Hypothalamus (tissue), 51 donors: ENCODE measurements at regions not wholly inside any gene's neighbourhood (a gene's known extent, or its start where the extent isn't known, plus 50 kb on each side); places are given as distances from the start of the nearest gene placed in this dataset.
"Not testable (repeated sequence)": the region's sequence is repeated elsewhere in the genome, so short reads cannot be mapped to it uniquely, and the experiment has no call there.

Source experiments
- DNase-seq, 51 donors: peaks; one replicate each; lab custom pipeline; 2025; lab: John Stamatoyannopoulos, UW

DNA sequence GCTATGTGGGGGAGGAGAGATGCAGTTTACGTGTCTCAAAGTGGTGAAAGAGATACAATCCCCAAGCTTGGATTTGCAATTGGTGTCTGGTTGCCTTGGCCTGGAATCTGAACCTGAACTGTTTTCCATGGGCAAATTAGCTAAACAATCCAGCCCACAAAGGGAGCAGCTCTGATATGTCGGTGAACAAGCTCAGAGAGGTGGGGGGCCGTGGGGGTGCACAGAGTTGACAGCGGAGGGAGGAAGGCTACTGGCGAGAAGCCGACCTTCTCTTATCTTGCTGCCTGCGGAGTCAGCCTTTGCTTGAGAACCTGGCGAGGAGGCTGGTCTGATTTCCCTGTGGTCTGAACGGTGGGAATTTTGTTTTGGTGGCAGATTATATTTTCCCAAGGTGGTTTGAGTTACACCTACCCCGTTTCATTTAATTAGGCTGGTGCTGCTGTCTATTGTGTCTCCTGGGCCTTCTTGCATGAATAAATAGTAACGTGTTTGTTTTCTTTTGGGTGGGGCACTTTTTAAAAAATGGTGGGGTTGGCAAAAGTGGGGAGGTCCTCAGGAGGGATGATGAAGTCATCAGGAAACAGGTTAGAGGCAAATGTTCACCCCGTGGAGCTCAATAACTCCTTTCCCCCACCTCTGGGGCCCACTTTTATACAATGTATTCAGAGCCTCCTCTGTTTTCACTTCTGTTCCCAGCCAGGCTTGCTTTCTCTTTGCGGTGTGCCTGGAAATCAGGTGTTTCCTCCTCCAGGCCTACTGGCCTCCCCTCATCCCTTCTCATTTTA, 80.9 kb upstream of the IGFBP5 start:
- no peak for DNase-seq

DNA sequence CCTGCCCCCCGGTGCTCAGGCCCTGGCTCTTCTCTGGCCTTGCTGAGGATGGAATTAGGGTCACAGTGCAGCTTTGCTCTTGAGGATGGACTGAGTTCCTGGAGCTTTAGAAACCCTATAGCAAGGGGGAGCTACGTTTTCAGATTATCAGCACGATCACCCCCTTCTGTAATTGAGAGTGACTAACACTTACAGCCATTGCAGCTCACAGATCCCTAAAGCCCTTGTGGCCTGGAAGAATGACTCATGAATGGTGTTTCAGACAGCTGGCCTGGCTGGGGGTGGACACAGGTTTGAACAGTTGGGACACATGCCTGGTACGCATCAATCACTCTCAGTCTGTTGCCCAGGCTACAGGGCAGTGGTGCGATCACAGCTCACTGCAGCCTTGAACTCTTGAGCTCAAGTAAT, 79.7 kb upstream of the IGFBP5 start:
- DNase-seq = no peak

DNA sequence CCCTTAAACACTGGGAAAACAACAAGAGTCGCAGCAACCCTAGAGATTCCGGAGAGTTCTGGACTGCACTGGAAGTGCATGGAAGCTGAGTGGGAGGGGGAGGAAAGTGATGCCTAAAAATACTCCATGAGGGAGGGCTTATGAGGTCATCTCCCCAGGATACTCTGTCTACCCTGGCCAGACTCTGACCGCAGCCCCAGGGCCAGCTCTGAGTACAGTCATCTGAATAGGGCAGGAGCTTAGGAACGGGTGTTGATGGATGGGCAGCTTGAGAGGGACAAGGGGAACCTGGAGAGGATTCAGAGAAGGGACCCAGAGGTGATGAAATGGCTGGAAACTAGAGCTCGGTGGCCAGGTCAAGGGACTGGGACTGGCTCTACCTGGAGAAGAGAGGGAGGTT, 79.3 kb upstream of the IGFBP5 start:
- DNase-seq = no peak

DNA sequence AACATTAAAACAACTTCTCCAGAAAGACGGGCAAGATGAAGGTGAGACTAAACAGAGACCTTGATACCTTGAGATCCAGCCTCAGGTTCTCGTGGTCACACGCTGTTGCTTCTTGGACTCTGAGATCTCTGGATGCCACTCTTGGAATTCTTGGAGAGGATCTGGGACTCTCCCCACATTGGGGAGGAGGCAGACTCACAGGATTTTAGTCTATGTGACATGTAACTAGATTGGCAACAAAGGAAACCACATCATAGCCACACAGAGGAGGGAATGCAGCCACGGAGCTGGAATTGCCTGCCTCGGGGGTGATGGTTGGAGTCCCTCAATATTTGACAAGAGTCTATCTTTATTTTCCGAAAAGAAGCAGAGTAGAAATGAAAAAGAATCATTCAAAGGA, 78.8 kb upstream of the IGFBP5 start:
- DNase-seq = no peak

DNA sequence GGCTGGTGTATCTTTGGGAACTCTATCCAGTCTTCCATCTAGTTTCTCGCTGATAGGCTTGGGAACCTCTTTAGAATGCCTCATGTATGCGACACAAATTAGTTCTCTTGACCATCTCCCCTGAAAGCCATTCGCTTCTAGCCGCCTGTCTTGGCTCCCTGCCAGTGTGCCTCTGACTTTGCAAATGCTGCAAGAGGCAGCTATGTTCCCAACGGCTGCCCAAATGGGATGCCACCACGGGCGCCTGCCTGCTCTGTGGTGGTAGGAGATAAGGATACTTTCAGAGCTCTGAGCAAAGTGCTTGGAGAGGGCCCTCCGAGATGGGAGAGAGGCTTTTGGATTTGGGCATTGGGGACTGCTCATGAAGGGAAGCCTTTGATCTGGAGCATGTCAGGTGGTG, 77.7 kb upstream of the IGFBP5 start:
- peak in 2 of 51 donors; percentile 4 to 14 for DNase-seq

DNA sequence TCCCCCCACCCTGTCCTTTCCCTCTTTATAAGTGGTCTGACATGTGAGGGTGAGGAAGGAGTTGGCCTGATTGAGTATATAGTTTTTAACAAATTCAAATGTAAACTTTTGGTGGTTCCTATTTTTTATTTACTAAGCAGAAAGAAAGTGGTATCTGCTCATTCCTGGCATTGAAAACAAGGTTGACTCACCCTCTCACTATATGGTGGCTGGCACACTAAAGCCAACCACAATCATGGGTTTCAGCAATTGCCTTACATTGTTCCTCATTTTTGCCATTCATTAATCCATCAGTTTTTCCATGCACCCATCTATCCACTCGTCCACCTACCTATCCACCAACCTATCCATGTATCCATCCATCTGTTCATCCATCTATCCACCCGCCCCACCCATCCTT, 75.4 kb upstream of the IGFBP5 start:
- DNase-seq = no peak

DNA sequence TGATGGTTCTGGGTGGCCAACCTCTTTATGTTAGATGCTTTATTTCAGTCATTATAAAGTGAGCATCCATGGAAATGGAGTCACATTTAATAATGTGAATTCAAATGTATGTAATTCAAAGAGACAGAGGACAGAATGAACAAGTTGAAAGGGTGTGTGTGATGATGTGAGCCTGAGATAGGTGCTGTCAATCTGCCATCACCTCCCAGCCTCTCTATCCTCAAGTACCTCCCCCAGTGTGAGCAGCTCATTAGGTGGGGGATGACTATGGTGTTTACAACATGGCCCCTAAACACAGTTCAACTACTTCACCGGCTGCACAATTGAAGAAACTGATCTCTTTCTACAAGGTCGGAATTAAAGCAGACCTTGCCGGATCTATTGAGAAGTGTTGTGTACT, 74.7 kb upstream of the IGFBP5 start:
- DNase-seq = no peak

DNA sequence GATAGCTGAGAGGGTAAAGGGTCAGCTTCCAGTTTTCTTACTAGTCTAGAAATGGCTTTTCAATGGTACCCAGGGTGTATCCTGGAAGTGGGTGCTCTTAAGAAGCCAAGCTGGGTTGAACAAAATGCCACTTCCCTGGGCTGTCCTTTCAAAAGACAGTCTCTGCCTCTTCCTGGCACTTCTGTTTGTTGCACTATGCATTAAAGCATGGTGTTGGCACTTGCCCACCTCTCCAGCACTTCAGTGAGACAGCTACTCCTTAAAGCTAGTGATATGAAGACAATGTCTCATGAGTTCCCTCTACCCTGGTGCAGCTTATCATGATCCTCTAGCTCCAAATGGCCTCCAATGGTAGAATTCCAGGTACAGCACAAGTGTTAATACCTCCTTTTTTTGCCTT, 74.3 kb upstream of the IGFBP5 start:
- DNase-seq = no peak

DNA sequence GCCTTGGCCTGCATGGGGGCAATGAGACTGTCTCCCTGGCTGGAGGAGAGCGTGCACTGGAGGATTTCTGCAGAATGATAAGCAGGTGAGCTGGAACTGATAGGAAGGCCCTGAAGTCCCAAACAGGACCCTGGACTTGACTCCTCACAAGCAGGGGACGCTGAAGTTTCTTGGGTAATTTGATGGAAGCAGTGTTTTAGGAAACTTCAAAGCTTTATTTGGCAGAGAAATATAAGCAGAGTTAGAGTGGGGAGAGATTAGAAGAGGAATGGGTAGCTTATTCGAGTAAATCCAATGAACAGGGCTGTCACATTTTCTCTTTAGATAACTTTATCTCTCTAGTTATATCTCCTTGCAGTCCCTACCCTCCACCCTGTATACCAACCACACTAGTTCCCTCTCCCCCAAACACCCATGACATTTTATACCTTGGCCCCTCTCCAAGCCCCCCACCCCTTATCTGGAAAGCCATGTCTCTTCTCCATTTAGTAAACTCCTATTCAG, 73.6 kb upstream of the IGFBP5 start:
- no peak for DNase-seq

DNA sequence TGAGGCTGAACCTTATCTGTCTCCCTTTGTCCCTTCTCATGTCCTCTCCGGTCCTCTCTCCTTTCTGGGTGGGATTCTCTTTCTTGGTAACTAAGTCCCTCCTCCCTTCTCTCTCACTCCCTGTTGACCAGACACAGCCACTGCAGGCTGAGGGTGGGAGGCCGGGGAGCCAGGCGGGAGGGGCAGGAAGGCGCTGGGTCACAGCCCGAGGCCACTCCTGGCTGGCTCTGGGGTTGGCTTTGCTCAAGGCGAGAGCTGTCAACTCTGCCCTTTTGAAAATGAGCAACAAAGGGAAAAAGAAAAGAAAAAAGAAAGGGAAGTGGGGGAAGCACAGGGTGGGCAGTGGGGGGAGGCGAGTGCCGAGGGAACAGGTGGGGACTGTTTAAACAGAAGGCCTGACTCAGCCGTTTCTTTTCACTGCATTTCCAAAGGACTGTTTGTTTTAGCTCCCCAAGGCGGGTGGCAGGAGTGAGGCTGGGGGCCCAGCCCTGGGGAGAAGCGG, 70.5 kb upstream of the IGFBP5 start:
- DNase-seq = no peak

DNA sequence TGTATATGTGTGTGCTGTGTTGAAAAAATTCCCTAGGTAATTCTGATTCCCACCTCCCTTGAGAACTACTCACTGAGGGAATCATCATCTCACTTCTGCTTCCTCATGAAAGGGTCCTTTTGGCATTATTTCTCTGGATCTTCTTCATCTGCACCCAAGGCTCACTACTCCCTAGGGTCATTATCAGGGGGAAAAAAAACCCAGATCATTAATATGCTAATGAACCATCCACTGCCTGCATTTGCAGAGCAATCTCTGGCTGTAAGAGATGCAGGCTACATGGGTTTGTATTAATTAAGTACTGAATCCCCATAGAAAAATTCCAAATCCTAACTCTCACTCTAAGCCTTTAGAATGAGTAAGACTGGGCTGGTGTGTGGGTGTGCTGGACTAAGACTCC, 68.0 kb upstream of the IGFBP5 start:
- DNase-seq = no peak

DNA sequence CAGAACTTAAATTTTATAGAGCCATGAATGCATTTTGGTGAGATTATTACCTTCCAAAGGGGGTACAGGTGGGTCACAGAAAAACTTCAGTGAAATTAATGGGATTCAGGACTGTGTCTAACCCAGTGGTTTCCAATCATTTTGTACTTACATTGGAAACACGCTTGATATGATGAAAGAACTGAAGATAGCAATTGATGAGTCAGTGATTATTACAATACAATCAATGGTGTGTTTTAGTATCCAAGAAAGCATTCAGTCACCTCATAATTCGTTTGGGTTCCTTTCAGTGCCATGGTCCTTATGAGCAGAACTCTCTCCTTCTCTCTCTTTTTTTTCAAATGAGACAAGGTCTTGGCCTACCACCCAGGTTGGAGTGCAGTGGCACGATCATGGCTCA, 66.5 kb upstream of the IGFBP5 start:
- DNase-seq = no peak

DNA sequence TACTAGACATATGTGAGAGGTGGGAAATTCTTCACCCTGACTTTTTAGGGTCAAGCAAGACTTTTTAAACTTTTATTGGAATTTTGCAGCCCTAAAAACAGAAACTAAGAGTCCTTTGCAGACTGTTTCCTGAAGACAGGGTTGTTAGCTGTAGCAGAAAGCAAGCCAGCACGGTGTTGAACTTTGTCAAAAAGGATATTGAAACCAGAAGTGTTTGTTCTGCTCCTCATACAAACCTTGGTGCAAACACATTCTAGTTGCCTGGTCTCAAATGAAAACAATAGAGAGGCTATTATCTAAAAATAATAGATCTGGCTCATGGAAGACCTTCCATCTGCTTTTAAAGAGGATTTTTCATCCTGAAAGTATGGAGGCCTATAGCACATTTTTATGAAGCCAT, 65.8 kb upstream of the IGFBP5 start:
- no peak for DNase-seq

DNA sequence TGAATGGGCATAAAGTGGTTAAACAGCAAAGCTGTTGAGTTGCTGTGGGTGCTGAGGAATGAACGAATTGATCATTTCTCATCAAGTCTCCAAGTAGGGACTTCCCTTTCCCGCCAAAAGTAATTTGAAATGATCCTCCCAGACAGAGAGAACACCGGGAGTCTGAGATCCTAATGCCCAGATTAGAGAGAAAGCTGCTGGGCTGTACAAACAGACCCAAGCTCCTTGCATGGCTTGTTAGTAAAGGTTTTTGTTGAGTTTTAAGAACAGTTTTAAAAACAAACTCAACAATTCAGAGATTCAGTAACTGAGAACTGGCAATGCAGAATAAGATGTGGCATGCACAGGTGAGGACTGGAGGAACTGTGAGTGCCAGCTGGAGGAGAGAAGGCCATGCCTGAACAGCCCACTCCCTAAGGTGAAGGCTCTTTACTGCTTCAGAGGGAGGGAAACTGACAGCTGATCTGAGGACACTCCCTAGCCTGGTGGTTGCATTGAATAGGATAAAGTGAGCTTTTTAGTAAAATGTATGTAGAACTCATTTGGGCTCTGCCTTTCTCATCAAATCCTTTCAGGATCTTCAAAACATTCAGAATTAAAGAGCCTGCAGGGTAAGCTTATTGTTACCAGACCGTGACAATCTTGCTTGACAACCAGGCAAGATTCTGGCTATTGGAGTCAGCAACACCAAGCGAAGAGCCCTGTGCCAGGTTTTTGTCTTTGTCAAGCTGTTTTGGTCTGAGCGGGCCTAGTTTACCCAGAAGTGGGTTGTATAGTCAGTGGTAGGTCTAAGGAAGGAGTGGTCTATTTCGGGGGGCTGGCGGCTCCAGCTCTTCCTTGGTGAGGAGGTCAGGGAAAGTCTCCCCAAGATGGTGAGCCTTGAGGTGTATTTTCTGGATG, 63.2 kb upstream of the IGFBP5 start:
- DNase-seq = no peak

DNA sequence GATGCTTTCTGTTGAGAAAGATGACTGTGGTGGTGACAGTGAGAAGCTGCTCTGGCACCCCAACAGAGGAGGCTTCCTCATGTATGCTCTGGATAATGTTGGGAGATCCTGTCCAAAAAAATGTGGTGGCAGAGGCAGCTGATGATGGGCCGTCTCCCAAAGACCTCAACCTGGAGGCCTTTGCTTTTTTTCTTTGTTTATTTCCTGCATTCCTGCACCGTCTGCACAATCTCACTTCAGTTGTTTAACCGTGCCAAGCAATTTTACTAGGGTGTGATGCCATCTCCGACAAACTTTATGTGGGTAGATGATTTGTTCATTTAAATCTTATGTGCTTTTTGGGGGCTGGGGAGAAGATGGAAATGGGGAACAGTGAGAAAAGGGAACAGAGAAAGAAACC, 62.2 kb upstream of the IGFBP5 start:
- DNase-seq = no peak

DNA sequence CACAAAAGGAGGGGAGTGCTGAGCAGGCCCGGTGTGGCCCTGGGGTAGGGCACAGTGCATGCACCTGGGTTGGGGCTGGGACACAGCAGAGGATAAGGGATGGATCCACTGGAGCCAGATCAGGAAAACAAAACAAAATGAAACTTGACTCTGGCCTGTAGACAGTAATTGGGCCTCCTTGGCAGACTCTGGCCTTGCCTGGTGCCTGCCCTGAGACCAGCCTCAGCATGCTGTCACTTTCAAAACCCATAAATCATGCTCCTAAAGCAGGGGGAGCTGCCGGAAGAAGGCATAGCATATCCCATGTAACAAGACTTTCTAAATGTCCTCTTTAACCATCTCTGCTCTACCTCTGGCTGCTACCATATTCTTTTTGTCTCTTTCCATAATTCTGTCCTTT, 61.1 kb upstream of the IGFBP5 start:
- DNase-seq = no peak

DNA sequence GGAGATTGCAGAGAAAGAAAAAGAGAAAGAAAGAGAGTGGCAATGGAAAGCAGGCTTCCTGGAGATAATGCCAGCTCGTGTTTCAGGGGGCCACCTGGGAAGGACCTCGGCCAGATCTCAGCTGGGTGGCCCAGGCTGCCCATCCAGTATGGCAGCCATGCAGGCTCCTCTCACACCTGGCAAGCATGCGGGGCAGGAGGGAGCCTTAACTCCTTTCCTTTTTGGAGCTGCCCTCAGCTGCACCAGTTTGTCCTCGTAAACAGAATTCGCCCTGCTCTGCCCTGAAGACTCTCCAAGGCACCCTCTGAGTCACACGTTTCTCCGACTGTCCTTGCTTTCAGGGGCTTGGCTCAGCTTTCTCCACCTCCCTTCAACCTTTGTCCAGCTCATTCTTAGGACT, 59.5 kb upstream of the IGFBP5 start:
- DNase-seq = no peak

DNA sequence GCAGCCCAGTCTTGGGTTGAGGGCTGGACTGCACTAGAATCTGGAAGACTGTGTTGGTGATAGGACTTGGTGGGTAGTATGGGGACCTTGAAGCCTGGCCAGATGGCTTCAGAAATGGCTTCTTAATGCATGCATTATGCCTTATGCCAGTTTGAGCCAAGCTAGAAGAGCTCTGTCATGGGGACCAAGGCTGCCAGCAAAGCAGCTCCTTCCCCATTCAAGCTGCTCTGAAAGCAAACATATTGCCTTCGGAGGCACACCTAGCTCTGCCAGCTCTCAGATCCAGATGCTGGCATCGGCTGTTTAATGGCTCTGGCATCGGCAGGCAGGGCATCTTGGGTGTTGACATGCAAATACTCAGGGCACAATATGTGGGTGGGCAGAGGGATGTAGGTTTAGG, 59.0 kb upstream of the IGFBP5 start:
- no peak for DNase-seq

DNA sequence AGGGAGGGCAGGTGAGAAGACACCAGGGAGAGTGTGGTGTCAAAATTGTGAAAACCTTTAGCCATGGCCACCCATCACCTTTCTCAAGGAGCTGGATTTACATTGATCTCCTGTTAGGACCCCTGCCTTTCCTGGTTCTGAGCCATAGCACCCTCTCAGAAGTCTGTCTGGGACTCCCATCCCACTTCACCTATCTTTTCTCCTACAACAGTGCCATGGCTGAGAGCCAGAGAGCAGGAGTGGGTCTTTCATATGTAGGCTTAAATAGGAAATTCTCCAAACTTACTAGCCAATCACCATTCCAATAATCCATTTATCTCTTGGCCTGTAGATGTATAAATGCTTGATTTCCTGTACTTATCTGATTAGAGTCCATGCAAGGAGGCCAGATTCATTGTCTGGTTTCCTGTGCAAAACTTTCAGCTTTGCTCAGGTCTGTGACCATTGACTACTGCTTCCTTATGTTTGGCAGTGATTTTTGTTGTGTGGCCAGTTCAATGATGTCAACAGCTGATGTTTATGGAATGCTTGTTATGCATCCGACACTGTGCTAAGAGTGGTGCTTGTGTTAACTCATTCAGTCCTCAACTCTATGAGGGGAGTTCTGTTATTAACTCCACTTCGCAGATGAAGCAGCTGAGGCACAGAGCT, 57.6 kb upstream of the IGFBP5 start:
- DNase-seq = no peak

DNA sequence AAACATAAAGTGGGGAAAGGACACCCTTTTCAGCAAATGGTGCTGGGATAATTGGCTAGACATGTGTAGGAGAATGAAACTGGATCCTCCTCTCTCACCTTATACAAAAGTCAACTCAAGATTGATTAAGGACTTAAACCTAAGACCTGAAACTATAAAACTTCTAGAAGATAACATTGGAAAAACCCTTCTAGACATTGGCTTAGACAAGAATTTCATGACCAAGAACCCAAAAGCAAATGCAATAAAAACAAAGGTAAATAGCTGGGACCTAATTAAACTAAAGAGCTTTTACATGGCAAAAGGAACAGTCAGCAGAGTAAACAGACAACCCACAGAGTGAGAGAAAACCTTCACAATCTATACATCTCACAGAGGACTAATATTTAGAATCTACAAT, 55.4 kb upstream of the IGFBP5 start:
- DNase-seq = not testable (repeated sequence)

DNA sequence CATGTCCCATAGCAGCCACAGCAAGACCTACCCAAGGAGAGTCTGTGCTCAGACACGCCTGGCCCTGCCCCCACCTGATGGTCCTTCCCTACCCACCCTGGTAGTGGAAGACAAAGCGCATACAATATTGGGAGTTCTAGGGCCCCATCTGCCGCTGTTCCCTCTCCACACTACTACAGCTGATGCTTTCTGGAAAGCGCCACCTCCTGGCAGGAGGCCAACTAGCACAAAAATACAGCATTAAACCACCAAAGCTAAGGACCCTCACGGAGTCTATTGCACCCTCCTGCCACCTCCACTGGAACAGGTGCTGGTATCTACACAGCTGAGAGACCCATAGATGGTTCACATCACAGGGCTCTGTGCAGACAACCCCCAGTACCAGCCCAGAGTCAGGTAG, 50.9 kb upstream of the IGFBP5 start:
- not testable (repeated sequence) for DNase-seq
